CD8-positive, alpha-beta memory T cell (primary cell): ENCODE measurements at regions not wholly inside any gene's neighbourhood (a gene's known extent, or its start where the extent isn't known, plus 50 kb on each side); places are given as distances from the start of the nearest gene placed in this dataset.

Experiments used
- CTCF ChIA-PET: fragments of 350-600 bp; sonication (Branson Sonifier 250); formaldehyde crosslinking; loops from one replicate; lab custom pipeline; 2021; ENCODE audit warnings: antibody characterized with exemption; lab: Charles Lee
- POLR2A ChIA-PET: fragments of 350-600 bp; sonication (Branson Sonifier 250); formaldehyde crosslinking; loops from one replicate; lab custom pipeline; 2021; ENCODE audit warnings: antibody characterized with exemption; lab: Charles Lee
- DNase-seq, 5 donors: peaks; one replicate each; pipeline versions ENCODE4 v3.0.0 to v3.0.0-alpha.2; 2020 to 2022; ENCODE audit warnings: mixed read lengths in 1 of 5
- H3K27ac ChIP-seq: one replicate; pipeline ENCODE4 v1.7.0; 2013; ENCODE audit warnings: low read depth, mild to moderate bottlenecking, low read length, moderate library complexity
- H3K27me3 ChIP-seq: 2 replicates; pipeline ENCODE4 v1.7.0; 2013; ENCODE audit warnings: low read length, mild to moderate bottlenecking; ENCODE audit not compliant: insufficient read depth, poor library complexity, severe bottlenecking
- H3K36me3 ChIP-seq: 2 replicates; pipeline ENCODE4 v1.7.0; 2013; ENCODE audit warnings: mild to moderate bottlenecking, low read length, moderate library complexity; ENCODE audit not compliant: insufficient read depth
- H3K4me1 ChIP-seq: 2 replicates; pipeline ENCODE4 v1.7.0; 2013; ENCODE audit warnings: mild to moderate bottlenecking, low read length, moderate library complexity; ENCODE audit not compliant: insufficient read depth
- H3K4me3 ChIP-seq: 2 replicates; pipeline ENCODE4 v1.7.0; 2013; ENCODE audit warnings: mild to moderate bottlenecking, low read length
- H3K9me3 ChIP-seq: 2 replicates; pipeline ENCODE4 v1.7.0; 2013; ENCODE audit warnings: mild to moderate bottlenecking, low read length
- H3K27ac Mint-ChIP-seq, 8 donors: one replicate each; pipeline ENCODE4 v1.8.0; 2020 to 2021; ENCODE audit warnings: mixed read lengths in 8 of 8, mild to moderate bottlenecking in 6 of 8, inconsistent platforms in 3 of 8, moderate library complexity in 3 of 8
- H3K27me3 Mint-ChIP-seq, 2 donors: one replicate each; pipeline ENCODE4 v1.8.0; 2020 to 2021; ENCODE audit warnings: mixed read lengths in 2 of 2, mild to moderate bottlenecking in 1 of 2, moderate library complexity in 1 of 2
- H3K36me3 Mint-ChIP-seq, 3 donors: one replicate each; pipeline ENCODE4 v1.8.0; 2020 to 2021; ENCODE audit warnings: mixed read lengths in 3 of 3, inconsistent platforms in 1 of 3, mild to moderate bottlenecking in 1 of 3
- H3K4me1 Mint-ChIP-seq, 3 donors: one replicate each; pipeline ENCODE4 v1.8.0; 2020 to 2021; ENCODE audit warnings: mixed read lengths in 3 of 3, inconsistent platforms in 1 of 3, mild to moderate bottlenecking in 1 of 3
- H3K4me3 Mint-ChIP-seq, 7 donors: one replicate each; pipeline ENCODE4 v1.8.0; 2020 to 2021; ENCODE audit warnings: mixed read lengths in 7 of 7, mild to moderate bottlenecking in 6 of 7, moderate library complexity in 4 of 7, inconsistent platforms in 2 of 7
- H3K9me3 Mint-ChIP-seq, 5 donors: one replicate each; pipeline ENCODE4 v1.8.0; 2020 to 2022; ENCODE audit warnings: mixed read lengths in 5 of 5, mild to moderate bottlenecking in 3 of 5, moderate library complexity in 2 of 5, inconsistent platforms in 1 of 5

- H3K27me3 Mint-ChIP-seq: peaks cover 0 to 3% of the 10 kb centered on the region in 2 donors
- no peaks in the 10 kb centered on the region for H3K9me3 Mint-ChIP-seq
- H3K27ac ChIP-seq: no peak overlapping the region
- no peaks in the 10 kb centered on the region for H3K4me1 ChIP-seq
- H3K36me3 Mint-ChIP-seq: no peaks in the 10 kb centered on the region
- no peak overlapping the region for H3K27ac Mint-ChIP-seq
- no peak for DNase-seq
- H3K27me3 ChIP-seq: no peaks in the 10 kb centered on the region
- ChIA-PET POLR2A (no interaction called here), CTCF (no interaction called here)
- no peaks in the 10 kb centered on the region for H3K9me3 ChIP-seq
- H3K36me3 ChIP-seq: no peaks in the 10 kb centered on the region
- H3K4me3 Mint-ChIP-seq: no peak overlapping the region
- no peaks in the 10 kb centered on the region for H3K4me1 Mint-ChIP-seq
- H3K4me3 ChIP-seq: no peak overlapping the region
Measured at GRCh38 chr2:71926876-71927756, 220.5 kb downstream of the CYP26B1 start.

GRCh38 chr2:71926089-71926447 is 221.6 kb downstream of the CYP26B1 start:
- Histone ChIP-seq H3K9me3 (no peaks in the 10 kb centered on the region), H3K27me3 (no peaks in the 10 kb centered on the region), H3K4me3 (no peak overlapping the region), H3K4me1 (no peaks in the 10 kb centered on the region), H3K36me3 (no peaks in the 10 kb centered on the region), H3K27ac (no peak overlapping the region)
- H3K27me3 Mint-ChIP-seq: peaks cover 0 to 1% of the 10 kb centered on the region in 2 donors
- POLR2A ChIA-PET: no interaction called here
- H3K9me3 Mint-ChIP-seq: no peaks in the 10 kb centered on the region
- CTCF ChIA-PET: no interaction called here
- H3K4me3 Mint-ChIP-seq: no peak overlapping the region
- H3K4me1 Mint-ChIP-seq: no peaks in the 10 kb centered on the region
- H3K27ac Mint-ChIP-seq: no peak overlapping the region
- no peaks in the 10 kb centered on the region for H3K36me3 Mint-ChIP-seq
- DNase-seq: no peak

GRCh38 chr2:71925268-71926088 is 222.2 kb downstream of the CYP26B1 start:
- Mint-ChIP-seq H3K9me3 (no peaks in the 10 kb centered on the region), H3K27me3 (peaks cover 0 to 1% of the 10 kb centered on the region in 2 donors), H3K4me3 (no peak overlapping the region), H3K27ac (no peak overlapping the region), H3K4me1 (no peaks in the 10 kb centered on the region), H3K36me3 (no peaks in the 10 kb centered on the region)
- no peak for DNase-seq
- no peak overlapping the region for H3K4me3 ChIP-seq
- no peaks in the 10 kb centered on the region for H3K27me3 ChIP-seq
- ChIA-PET POLR2A (no interaction called here), CTCF (interaction anchor here (2.3 to 3.2 kb wide), 3 partner anchors 12 to 821 kb away, joined by 9 to 15 read pairs (median 12); no protein-coding TSS in a partner anchor)
- H3K36me3 ChIP-seq: no peaks in the 10 kb centered on the region
- H3K9me3 ChIP-seq: no peaks in the 10 kb centered on the region
- no peak overlapping the region for H3K27ac ChIP-seq
- no peaks in the 10 kb centered on the region for H3K4me1 ChIP-seq

- no peak overlapping the region for H3K27ac ChIP-seq
- Mint-ChIP-seq H3K9me3 (peaks cover 0 to under 1% (median 0%) of the 10 kb centered on the region in 5 donors), H3K4me1 (no peaks in the 10 kb centered on the region), H3K27me3 (peaks cover 0 to 1% of the 10 kb centered on the region in 2 donors), H3K27ac (no peak overlapping the region), H3K4me3 (no peak overlapping the region), H3K36me3 (no peaks in the 10 kb centered on the region)
- POLR2A ChIA-PET: no interaction called here
- no peaks in the 10 kb centered on the region for H3K36me3 ChIP-seq
- H3K9me3 ChIP-seq: no peaks in the 10 kb centered on the region
- CTCF ChIA-PET: interaction anchor here (0.7 to 3.2 kb wide), 13 partner anchors 8 to 830 kb away, joined by 3 to 18 read pairs (median 5); no protein-coding TSS in a partner anchor
- no peaks in the 10 kb centered on the region for H3K4me1 ChIP-seq
- no peaks in the 10 kb centered on the region for H3K27me3 ChIP-seq
- H3K4me3 ChIP-seq: no peak overlapping the region
- peak; percentile 16 to 56 (median 23) for DNase-seq
Measured at GRCh38 chr2:71923887-71924533, 223.7 kb downstream of the CYP26B1 start.

- Mint-ChIP-seq H3K27ac (no peak overlapping the region), H3K4me1 (no peaks in the 10 kb centered on the region)
Measured at GRCh38 chr2:71923143-71923525, 224.5 kb downstream of the CYP26B1 start.

GRCh38 chr2:71922499-71923142 is 225.0 kb downstream of the CYP26B1 start:
- H3K27me3 Mint-ChIP-seq: peaks cover 1 to 10% of the 10 kb centered on the region in 2 donors
- POLR2A ChIA-PET: no interaction called here
- H3K27ac Mint-ChIP-seq: peak overlapping the region in 2 of 8 donors; percentile 28 to 51
- no peak overlapping the region for H3K27ac ChIP-seq
- DNase-seq: no peak
- peaks cover 0 to 4% (median 2%) of the 10 kb centered on the region in 5 donors for H3K9me3 Mint-ChIP-seq
- no peaks in the 10 kb centered on the region for H3K27me3 ChIP-seq
- no peak overlapping the region for H3K4me3 Mint-ChIP-seq
- H3K4me3 ChIP-seq: no peak overlapping the region
- no peaks in the 10 kb centered on the region for H3K4me1 ChIP-seq
- H3K36me3 ChIP-seq: no peaks in the 10 kb centered on the region
- H3K9me3 ChIP-seq: no peaks in the 10 kb centered on the region
- H3K4me1 Mint-ChIP-seq: no peaks in the 10 kb centered on the region
- CTCF ChIA-PET: interaction anchor here (2.2 to 3.2 kb wide), 3 partner anchors 15 to 657 kb away, joined by 12 to 18 read pairs (median 15); no protein-coding TSS in a partner anchor
- H3K36me3 Mint-ChIP-seq: no peaks in the 10 kb centered on the region

More at GRCh38 chr2:71923143-71923525, 224.5 kb downstream of the CYP26B1 start:
- H3K36me3 Mint-ChIP-seq: no peaks in the 10 kb centered on the region
- POLR2A ChIA-PET: no interaction called here
- Histone ChIP-seq H3K9me3 (no peaks in the 10 kb centered on the region), H3K27me3 (no peaks in the 10 kb centered on the region), H3K36me3 (no peaks in the 10 kb centered on the region), H3K4me1 (no peaks in the 10 kb centered on the region), H3K27ac (no peak overlapping the region), H3K4me3 (no peak overlapping the region)
- DNase-seq: no peak
- H3K9me3 Mint-ChIP-seq: peaks cover 0 to 4% (median 2%) of the 10 kb centered on the region in 5 donors
- H3K27me3 Mint-ChIP-seq: peaks cover 1 to 8% of the 10 kb centered on the region in 2 donors
- no peak overlapping the region for H3K4me3 Mint-ChIP-seq
- CTCF ChIA-PET: interaction anchor here (0.7 to 3.2 kb wide), 11 partner anchors 7 to 831 kb away, joined by 3 to 18 read pairs (median 6); no protein-coding TSS in a partner anchor

- no peak for DNase-seq
- Histone ChIP-seq H3K4me1 (no peaks in the 10 kb centered on the region), H3K4me3 (no peak overlapping the region), H3K9me3 (no peaks in the 10 kb centered on the region), H3K27ac (no peak overlapping the region), H3K36me3 (no peaks in the 10 kb centered on the region), H3K27me3 (no peaks in the 10 kb centered on the region)
- Mint-ChIP-seq H3K27me3 (peaks cover 1 to 13% of the 10 kb centered on the region in 2 donors), H3K9me3 (peaks cover 0 to 7% (median 2%) of the 10 kb centered on the region in 5 donors), H3K4me3 (no peak overlapping the region), H3K27ac (no peak overlapping the region), H3K36me3 (no peaks in the 10 kb centered on the region), H3K4me1 (no peaks in the 10 kb centered on the region)
- ChIA-PET CTCF (interaction anchor here (2.2 to 3.2 kb wide), 2 partner anchors 229 to 658 kb away, joined by 15 to 18 read pairs; no protein-coding TSS in a partner anchor), POLR2A (no interaction called here)
Measured at GRCh38 chr2:71922091-71922490, 225.6 kb downstream of the CYP26B1 start.
